Activated naive CD8-positive, alpha-beta T cell treated with anti-CD3 and anti-CD28 coated beads, Interleukin-2, amount 50 U/mL, for 24 hours (primary cell): ENCODE measurements at regions not wholly inside any gene's neighbourhood (a gene's known extent, or its start where the extent isn't known, plus 50 kb on each side); places are given as distances from the start of the nearest gene placed in this dataset.
"Not testable (repeated sequence)": the region's sequence is repeated elsewhere in the genome, so short reads cannot be mapped to it uniquely, and the experiment has no call there.

Experiments
- ATAC-seq: fragments of 150-1000 bp; cut with Tn5 transposase; one replicate; pipeline ENCODE4 v1.10.0; 2021
- DNase-seq: peaks from one replicate; pipeline ENCODE4 v3.0.0; 2021
- H3K27ac Mint-ChIP-seq: one replicate; pipeline ENCODE4 v1.8.0; 2021; ENCODE audit warnings: mild to moderate bottlenecking, mixed read lengths
- H3K27me3 Mint-ChIP-seq: one replicate; pipeline ENCODE4 v1.8.0; 2021; ENCODE audit warnings: mixed read lengths
- H3K36me3 Mint-ChIP-seq: one replicate; pipeline ENCODE4 v1.8.0; 2021; ENCODE audit warnings: low read depth, mixed read lengths
- H3K4me1 Mint-ChIP-seq: one replicate; pipeline ENCODE4 v1.8.0; 2021; ENCODE audit warnings: mixed read lengths
- H3K4me3 Mint-ChIP-seq: one replicate; pipeline ENCODE4 v1.8.0; 2021; ENCODE audit warnings: mild to moderate bottlenecking, moderate library complexity, mixed read lengths
- H3K9me3 Mint-ChIP-seq: one replicate; pipeline ENCODE4 v1.8.0; 2021; ENCODE audit warnings: mixed read lengths

DNA sequence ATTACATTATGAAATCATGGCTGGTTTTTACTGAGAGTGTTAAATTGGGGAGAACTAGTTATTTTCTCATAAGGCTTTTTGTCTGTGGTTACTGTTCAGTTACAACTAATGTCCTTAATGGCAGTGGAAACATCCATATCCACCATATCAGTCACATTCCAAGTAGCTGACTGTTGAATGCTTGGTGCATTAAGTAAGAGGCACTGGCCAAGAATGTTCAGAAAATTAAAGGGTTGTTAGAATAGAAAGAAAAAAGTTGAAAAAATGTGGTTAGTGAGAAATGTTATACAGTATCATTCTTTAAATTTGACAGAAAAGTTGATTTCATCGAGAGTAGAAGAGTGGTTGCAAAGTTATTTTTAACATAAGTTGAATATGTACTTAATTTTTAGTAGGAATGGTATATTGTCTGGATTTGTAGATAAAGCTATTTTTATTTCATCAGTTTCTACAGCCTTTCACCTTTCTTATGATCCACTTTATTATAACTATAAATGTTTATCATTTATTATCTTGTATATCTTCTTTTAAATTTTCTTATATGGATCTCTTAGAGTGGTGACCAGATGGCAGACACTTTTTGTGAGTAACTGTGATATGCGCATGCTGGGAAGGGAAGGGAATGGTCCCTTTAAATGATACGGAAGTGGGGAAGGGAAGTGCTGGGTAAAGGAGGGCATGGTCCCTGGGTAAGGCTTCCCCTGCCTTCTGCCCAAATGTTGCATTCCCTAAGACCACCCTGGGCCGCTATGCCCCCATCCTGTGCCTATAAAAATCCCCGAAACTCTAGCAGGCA is 2407.1 kb downstream of the ARAP2 start:
- DNase-seq (no peak), ATAC-seq (no peak)
- H3K9me3 Mint-ChIP-seq: peaks cover 6% of the 10 kb centered on the region
- H3K27me3 Mint-ChIP-seq: no peaks in the 10 kb centered on the region
- no peaks in the 10 kb centered on the region for H3K36me3 Mint-ChIP-seq
- no peak overlapping the region for H3K27ac Mint-ChIP-seq
- H3K4me3 Mint-ChIP-seq: no peak overlapping the region
- H3K4me1 Mint-ChIP-seq: no peaks in the 10 kb centered on the region

DNA sequence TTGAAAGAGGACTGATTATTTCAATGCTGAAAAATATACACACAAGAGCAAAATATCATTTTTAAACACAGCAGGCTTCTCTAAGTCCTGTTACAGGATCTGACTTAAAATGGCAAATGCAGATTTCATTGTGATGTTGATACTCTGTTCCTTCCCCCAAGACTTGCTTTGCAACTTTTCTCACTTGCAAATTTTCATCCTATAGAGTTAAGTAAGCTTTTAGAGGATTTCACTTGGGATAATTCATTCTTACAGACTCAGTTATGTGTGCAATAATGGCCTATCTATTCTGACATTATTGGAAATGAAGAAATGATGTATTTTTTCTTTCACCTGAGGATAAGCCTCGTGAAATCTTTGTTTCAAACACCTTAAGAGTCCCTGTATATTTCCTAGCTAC is 2403.2 kb downstream of the ARAP2 start:
- no peaks in the 10 kb centered on the region for H3K36me3 Mint-ChIP-seq

DNA sequence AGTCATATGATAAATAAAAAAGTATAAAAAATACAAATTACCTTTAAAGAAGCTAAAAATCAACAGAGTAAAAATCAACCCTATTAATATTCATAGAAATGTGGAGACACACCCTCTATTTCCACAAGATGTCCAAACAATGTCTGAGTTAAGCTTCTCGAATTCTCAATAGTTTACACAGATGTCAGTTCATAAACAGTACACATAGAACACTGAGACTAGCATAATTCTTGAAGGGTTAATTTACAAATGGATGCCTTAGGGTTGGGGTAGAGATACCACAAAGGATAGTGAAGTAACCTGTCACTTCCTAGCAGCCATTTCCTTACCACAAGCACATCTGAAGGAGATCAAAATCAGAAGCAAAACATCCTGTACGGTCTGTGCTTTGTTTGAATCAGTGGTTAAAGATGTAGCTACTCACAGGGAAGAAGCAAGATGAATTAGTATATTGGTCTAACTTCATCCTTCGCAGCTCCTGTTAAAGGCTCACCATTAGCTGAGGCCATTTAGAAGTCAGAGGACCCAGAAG is 2393.9 kb downstream of the ARAP2 start:
- DNase-seq (no peak), ATAC-seq (no peak)
- H3K27me3 Mint-ChIP-seq: no peaks in the 10 kb centered on the region
- H3K27ac Mint-ChIP-seq: no peak overlapping the region
- peaks cover 31% of the 10 kb centered on the region for H3K9me3 Mint-ChIP-seq
- no peaks in the 10 kb centered on the region for H3K4me1 Mint-ChIP-seq
- no peaks in the 10 kb centered on the region for H3K36me3 Mint-ChIP-seq
- no peak overlapping the region for H3K4me3 Mint-ChIP-seq

More for the DNA sequence above, 2403.2 kb downstream of the ARAP2 start:
- no peak for DNase-seq
- Mint-ChIP-seq H3K27ac (no peak overlapping the region), H3K4me1 (no peaks in the 10 kb centered on the region), H3K27me3 (no peaks in the 10 kb centered on the region), H3K9me3 (peaks cover 16% of the 10 kb centered on the region), H3K4me3 (no peak overlapping the region)
- ATAC-seq: no peak

DNA sequence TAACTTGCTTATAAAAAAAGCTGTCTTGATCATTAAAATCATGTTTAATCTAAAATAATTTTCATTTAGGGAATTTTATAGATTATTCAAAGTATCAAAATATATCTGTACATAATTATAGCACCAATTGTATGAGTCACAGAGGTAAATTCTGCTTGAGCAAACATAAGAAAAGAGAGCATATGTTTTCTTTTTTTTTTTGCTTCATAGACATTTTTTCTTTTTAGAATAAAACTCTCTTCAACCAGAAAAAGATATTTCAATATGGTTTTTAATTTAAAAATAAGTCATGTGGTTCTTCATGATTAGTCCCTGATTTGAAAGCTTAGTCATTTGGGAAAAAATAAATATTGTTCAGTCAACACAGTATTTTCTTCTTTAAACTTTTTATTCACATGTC is 2390.6 kb downstream of the ARAP2 start:
- ATAC-seq, H3K27me3 Mint-ChIP-seq, DNase-seq, H3K4me3 Mint-ChIP-seq, H3K27ac Mint-ChIP-seq, H3K4me1 Mint-ChIP-seq, H3K36me3 Mint-ChIP-seq: not testable (repeated sequence)
- H3K9me3 Mint-ChIP-seq: peaks cover 22% of the 10 kb centered on the region

DNA sequence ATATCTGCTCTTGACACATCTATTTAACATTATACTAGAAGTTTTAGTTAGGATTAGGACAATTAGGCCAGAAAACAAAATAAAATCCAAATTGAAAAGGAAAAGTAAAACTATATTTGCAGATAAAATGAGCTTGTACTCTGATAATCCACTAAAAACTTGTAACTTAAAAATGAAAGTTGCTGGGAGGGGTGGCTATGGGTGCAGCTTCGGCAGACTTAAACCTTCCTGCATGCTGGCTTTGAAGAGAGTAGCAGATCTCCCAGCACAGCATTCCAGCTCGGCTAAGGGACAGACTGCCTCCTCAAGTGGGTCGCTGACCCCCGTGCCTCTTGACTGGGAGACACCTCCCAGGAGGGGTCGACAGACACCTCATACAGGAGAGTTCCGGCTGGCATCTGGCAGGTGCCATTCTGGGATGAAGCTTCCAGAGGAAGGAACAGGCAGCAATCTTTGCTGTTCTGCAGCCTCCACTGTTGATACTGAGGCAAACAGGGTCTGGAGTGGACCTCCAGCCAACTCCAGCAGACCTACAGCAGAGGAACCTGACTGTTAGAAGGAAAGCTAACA is 2379.9 kb downstream of the ARAP2 start:
- Mint-ChIP-seq H3K4me1 (no peaks in the 10 kb centered on the region), H3K4me3 (no peak overlapping the region), H3K27me3 (no peaks in the 10 kb centered on the region), H3K9me3 (peaks cover 11% of the 10 kb centered on the region), H3K27ac (no peak overlapping the region), H3K36me3 (no peaks in the 10 kb centered on the region)
- ATAC-seq (no peak), DNase-seq (no peak)

DNA sequence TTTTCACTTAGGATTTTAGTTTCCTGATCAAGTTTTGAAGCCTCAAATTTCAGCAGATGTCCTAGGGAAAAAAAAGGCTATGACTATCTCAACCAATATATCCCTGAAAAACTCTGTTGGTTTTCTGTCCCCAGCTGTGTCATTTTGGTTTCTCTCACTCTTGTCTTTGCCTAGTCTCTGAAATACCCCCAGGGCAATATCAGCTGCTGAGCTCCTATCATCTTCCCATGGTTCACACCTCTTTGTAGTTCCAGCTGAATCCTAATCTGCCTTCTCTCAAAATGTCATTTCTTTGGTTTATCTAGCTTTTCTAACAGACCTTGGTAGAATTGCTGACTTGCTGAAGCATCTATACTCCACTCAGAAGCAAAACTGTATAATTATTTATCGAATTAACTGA is 2370.5 kb downstream of the ARAP2 start:
- H3K4me1 Mint-ChIP-seq: no peaks in the 10 kb centered on the region
- H3K27ac Mint-ChIP-seq: no peak overlapping the region
- no peaks in the 10 kb centered on the region for H3K27me3 Mint-ChIP-seq
- DNase-seq (no peak), ATAC-seq (no peak)
- no peak overlapping the region for H3K4me3 Mint-ChIP-seq
- no peaks in the 10 kb centered on the region for H3K36me3 Mint-ChIP-seq
- H3K9me3 Mint-ChIP-seq: peaks cover 23% of the 10 kb centered on the region

DNA sequence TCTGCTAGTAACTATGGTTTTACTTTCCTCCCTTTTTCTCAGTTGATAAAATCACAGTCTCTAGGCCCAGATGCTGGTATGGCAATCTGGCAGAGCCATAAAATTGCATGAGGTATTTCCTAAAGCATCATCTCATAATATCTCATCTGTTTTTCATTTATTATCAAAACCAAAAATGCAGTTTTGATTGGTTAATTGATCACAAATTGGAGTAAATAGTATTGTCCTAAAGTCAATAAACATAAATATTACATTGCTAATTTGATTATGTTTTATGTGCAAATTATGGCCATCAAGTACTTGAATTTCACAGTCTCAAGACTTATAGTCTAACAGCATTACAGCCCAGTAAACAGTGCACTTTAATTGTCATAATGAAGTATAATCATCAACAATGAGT is 2365.6 kb downstream of the ARAP2 start:
- no peaks in the 10 kb centered on the region for H3K4me1 Mint-ChIP-seq
- ATAC-seq: no peak
- H3K9me3 Mint-ChIP-seq: peaks cover 20% of the 10 kb centered on the region
- no peaks in the 10 kb centered on the region for H3K36me3 Mint-ChIP-seq
- no peaks in the 10 kb centered on the region for H3K27me3 Mint-ChIP-seq
- no peak overlapping the region for H3K27ac Mint-ChIP-seq
- H3K4me3 Mint-ChIP-seq: no peak overlapping the region
- no peak for DNase-seq

DNA sequence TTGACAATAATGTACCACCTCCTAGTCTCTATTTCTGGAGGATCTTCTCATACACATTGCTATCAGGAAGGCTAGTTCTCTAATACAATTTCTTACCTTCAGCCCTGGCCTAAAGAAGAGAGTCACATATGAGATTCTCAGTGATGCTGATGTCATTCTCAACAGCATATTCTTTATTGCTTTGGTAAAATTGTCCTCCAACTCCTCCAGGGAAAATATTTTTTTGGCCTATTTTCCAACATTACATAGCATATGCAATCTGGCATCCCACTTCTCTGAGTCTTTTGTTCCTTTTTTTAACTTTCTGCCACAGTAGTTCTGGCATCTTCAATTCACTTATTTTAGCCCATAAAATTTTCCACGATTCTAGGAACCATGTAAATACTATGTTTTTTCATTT is 2363.1 kb downstream of the ARAP2 start:
- DNase-seq (no peak), ATAC-seq (no peak)
- Mint-ChIP-seq H3K27ac (no peak overlapping the region), H3K27me3 (no peaks in the 10 kb centered on the region), H3K36me3 (no peaks in the 10 kb centered on the region), H3K4me1 (no peaks in the 10 kb centered on the region), H3K4me3 (no peak overlapping the region), H3K9me3 (peaks cover 18% of the 10 kb centered on the region)

DNA sequence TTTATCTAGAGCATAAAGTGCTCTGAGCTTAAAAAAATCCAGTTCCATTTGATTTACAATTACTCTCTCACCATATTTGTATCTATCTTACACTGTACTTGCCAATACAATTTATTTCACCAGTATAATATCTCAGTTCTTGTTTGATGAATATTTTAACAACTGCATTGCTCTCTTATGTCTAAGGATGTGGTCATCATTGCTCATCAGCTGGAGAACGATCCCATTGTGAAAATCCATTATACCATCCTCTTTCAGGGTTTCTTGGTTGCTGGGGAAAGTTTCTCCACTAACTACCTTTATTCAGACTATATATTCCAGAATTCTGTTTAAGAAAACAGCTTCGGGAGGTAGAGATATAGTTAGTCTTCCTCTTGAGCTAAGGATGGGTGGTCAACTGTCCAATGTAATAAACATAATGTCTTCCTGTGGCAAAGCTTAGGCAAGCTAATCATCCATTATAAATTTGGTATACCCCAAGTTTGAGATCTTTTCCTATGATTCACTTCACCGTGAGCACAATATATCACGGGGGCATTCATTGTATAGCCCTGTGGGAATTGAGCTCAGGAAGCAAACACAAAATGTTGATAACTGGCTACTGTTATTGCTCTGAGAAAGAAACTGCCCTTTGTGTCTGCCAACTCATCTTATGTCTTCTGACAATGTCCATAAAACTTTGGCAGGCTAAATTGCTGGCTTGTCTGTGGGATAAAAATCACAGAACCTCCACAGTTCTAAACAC is 2361.9 kb downstream of the ARAP2 start:
- ATAC-seq: no peak
- H3K4me1 Mint-ChIP-seq: no peaks in the 10 kb centered on the region
- no peaks in the 10 kb centered on the region for H3K36me3 Mint-ChIP-seq

DNA sequence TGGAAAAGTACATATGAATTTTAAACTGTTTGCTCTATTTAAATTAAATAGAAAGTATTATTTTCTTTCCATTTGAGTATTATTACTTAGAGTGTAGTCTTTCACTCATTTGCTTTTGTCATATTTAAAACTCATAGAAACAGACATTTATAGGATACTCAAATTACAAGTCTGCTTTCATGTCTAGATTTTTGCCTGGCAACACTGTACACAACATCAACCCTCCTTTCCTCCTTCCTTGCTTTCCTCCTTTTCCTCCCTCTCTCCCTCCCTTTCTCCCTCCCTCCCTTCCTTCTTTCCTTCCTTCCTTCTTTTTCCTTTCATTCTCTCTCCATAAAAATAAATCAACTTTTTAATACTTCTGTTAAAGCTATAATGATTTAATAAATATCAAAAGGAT is 2361.2 kb downstream of the ARAP2 start:
- Mint-ChIP-seq H3K4me3 (no peak overlapping the region), H3K4me1 (no peaks in the 10 kb centered on the region), H3K27ac (no peak overlapping the region), H3K36me3 (no peaks in the 10 kb centered on the region), H3K9me3 (peaks cover 26% of the 10 kb centered on the region), H3K27me3 (no peaks in the 10 kb centered on the region)
- DNase-seq: no peak
- ATAC-seq: no peak

More for the DNA sequence above, 2361.9 kb downstream of the ARAP2 start:
- DNase-seq: no peak
- Mint-ChIP-seq H3K4me3 (no peak overlapping the region), H3K27ac (no peak overlapping the region), H3K27me3 (no peaks in the 10 kb centered on the region), H3K9me3 (peaks cover 23% of the 10 kb centered on the region)

DNA sequence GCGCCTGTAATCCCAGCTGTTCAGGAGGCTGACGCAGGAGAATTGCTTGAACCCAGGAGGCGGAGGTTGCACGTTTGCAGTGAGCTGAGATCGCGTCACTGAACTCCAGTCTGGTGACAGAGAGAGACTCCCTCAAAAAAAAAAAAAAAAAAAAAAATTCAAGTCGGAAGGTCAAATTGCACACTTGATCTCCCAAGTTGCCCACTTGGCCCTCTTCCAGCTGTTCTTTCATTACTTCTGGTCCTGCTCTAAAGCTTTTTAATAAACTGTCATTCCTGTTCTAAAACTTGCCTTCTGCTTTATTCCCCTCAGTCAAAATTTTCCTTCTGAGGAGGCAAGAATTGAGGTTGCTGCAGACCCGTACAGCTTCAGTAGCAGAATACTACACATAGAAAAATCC is 2358.0 kb downstream of the ARAP2 start:
- Mint-ChIP-seq H3K27me3 (no peaks in the 10 kb centered on the region), H3K9me3 (peaks cover 24% of the 10 kb centered on the region), H3K36me3 (no peaks in the 10 kb centered on the region), H3K4me1 (no peaks in the 10 kb centered on the region), H3K27ac (no peak overlapping the region), H3K4me3 (no peak overlapping the region)
- DNase-seq (no peak), ATAC-seq (no peak)

DNA sequence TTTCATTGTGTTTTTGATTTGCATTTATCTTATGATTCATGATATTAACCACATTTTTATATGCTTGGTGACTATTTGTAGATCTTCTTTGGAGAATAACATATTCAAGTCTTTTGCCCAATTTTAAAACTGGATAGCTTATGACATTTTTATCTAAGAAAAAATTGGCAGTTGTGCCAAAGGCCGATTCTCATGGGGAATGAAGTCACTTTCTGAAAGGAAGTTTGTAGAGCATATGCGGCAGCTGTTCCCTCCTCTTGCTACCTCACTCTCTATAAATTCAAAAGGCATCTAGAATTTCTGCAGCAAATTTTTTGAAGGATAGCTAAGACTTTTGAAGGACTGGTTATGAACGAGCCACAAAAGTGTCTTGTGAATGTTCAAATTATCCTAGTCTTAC is 2353.5 kb downstream of the ARAP2 start:
- no peaks in the 10 kb centered on the region for H3K4me1 Mint-ChIP-seq
- H3K36me3 Mint-ChIP-seq: no peaks in the 10 kb centered on the region
- DNase-seq (no peak), ATAC-seq (no peak)
- no peak overlapping the region for H3K4me3 Mint-ChIP-seq
- H3K27me3 Mint-ChIP-seq: no peaks in the 10 kb centered on the region
- no peak overlapping the region for H3K27ac Mint-ChIP-seq
- H3K9me3 Mint-ChIP-seq: peaks cover 30% of the 10 kb centered on the region

DNA sequence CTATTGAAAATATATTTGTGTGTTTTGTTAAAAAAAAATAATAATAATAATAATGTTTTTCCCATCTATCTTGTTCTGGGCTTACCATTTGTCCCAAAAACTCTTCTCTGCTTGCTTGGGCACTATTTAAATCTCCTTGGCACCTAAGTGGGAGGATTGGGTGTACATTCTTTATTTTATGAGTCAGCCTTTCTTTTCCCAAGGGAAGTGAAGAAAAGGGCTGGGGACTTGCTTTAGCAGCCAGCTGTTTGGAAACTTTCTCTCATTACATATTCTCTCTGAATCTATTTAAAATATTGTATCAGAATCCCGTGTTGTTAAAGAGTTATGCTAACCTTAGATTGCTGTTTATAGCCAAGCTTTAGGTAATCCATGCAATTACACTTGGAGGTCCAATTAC is 2332.4 kb downstream of the ARAP2 start:
- no peaks in the 10 kb centered on the region for H3K36me3 Mint-ChIP-seq
- H3K27me3 Mint-ChIP-seq: no peaks in the 10 kb centered on the region
- DNase-seq (no peak), ATAC-seq (no peak)
- H3K4me1 Mint-ChIP-seq: no peaks in the 10 kb centered on the region
- H3K27ac Mint-ChIP-seq: no peak overlapping the region
- no peak overlapping the region for H3K4me3 Mint-ChIP-seq
- peaks cover 6% of the 10 kb centered on the region for H3K9me3 Mint-ChIP-seq

DNA sequence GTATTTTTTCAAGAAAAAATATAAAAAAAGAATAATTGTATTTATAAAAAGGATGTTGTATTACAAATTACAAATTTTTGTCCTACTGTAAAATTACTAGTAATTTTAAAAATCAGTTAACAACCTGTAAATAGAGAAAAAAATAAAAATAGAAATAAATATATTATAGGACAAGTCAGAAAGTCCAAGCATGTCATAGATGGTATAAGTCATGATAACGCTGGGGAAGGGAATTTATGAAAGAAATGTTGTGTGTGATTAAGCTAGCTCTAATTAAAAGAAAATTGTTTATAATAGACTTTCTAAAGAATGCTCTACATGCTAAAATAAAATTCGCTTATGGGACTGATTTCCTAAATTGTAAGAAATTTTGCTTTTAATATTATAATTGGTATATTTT is 2329.9 kb downstream of the ARAP2 start:
- no peak for ATAC-seq
- no peak for DNase-seq
- no peak overlapping the region for H3K4me3 Mint-ChIP-seq
- no peak overlapping the region for H3K27ac Mint-ChIP-seq
- no peaks in the 10 kb centered on the region for H3K36me3 Mint-ChIP-seq
- H3K4me1 Mint-ChIP-seq: no peaks in the 10 kb centered on the region
- H3K27me3 Mint-ChIP-seq: no peaks in the 10 kb centered on the region
- peaks cover 3% of the 10 kb centered on the region for H3K9me3 Mint-ChIP-seq

DNA sequence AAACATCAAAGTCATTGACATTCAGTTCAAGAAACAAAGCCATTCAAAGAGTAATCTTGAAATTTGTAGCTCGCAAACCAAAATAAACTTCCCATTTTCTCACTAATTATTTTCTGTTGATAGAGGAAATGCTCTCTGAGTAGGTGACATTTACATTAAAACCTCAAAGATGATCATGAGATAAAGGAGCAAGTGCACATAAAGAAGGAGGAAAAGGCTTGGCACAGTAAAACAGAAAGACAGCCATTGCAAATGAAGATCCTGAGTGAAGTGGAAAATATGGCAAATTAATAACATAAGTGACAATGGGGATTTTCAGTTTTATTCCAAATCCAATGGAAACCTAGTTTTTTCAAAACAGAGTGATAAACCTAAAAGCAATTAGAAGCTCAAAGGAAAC is 2320.8 kb downstream of the ARAP2 start:
- Mint-ChIP-seq H3K36me3 (no peaks in the 10 kb centered on the region), H3K9me3 (peaks cover 14% of the 10 kb centered on the region), H3K27ac (no peak overlapping the region)

More for the DNA sequence above, 2320.8 kb downstream of the ARAP2 start:
- no peaks in the 10 kb centered on the region for H3K27me3 Mint-ChIP-seq
- DNase-seq: no peak
- no peaks in the 10 kb centered on the region for H3K4me1 Mint-ChIP-seq
- no peak overlapping the region for H3K4me3 Mint-ChIP-seq
- no peak for ATAC-seq
